Heart left ventricle (tissue), 13 donors: ENCODE measurements at regions not wholly inside any gene's neighbourhood (a gene's known extent, or its start where the extent isn't known, plus 50 kb on each side); places are given as distances from the start of the nearest gene placed in this dataset.

Source experiments
- CTCF ChIP-seq, 12 donors: fragments of 200-600 bp; sonication (generic) in 4 of 12; IDR thresholded peaks; one replicate each; pipeline versions ENCODE4 v1.5.0 to v1.8.0; 2018 to 2022; ENCODE audit warnings: antibody characterized with exemption in 12 of 12, mild to moderate bottlenecking in 5 of 12
- POLR2A ChIP-seq, 2 donors: fragments of 450-650 bp; IDR thresholded peaks; one replicate each; pipeline ENCODE4 v1.6.1; 2017; ENCODE audit warnings: antibody characterized with exemption in 2 of 2, mild to moderate bottlenecking in 2 of 2, moderate library complexity in 2 of 2
- donor health status: ischemic (EF 13 %, LVEDD 7.1; RV severe dilation, severe dysfunction).
- donor health status: DM: no; HTN: yes; CAD: no.
- donor health status: DM: no; HTN: no; CAD: no.
- donor health status: ischemic (EF 25% LVEDD 6.9; RV normal size, moderate dysfunction).
- donor health status: ischemic (EF 25% LVEDD 5.7; RV mildly dilated, moderate dysfunction).
- donor health status: ischemic (EF 35%, LVEDD 5.7; RV mildly dilated, moderate dysfunction).
- donor health status: nonischemic (EF 11% LVEDD 7.7; RV severe dilation, severe dysfunction).
- donor health status: DM: yes; HTN: yes; CAD: no.
- donor health status: PGD.
- donor health status: ischemic (EF 29% LVEDD 5.4; RV normal size, mild dysfunction).
- donor health status: nonischemic (EF 23%, LVEDD 6.1; RV moderate dilation, normal function).

- no peak for TF ChIP-seq CTCF (IDR thresholded peaks at IDR 0.05)
- no peak for TF ChIP-seq POLR2A (IDR thresholded peaks at IDR 0.05)
Measured at GRCh38 chr20:6916938-6917337, 149.5 kb downstream of the BMP2 start.
